HG02798 (cell line): ENCODE measurements at regions not wholly inside any gene's neighbourhood (a gene's known extent, or its start where the extent isn't known, plus 50 kb on each side); places are given as distances from the start of the nearest gene placed in this dataset.

ENCODE experiments used
- ATAC-seq: cut with Tn5 transposase; IDR thresholded peaks from one replicate; pipeline ENCODE4 v1.9.1; 2021; ENCODE audit warnings: mild to moderate bottlenecking; ENCODE audit not compliant: unreplicated experiment, poor library complexity

- ATAC-seq = peak; percentile 43
Observed at GRCh38 chr6:141610741-141611140, 522.0 kb upstream of the GJE1 start.

GRCh38 chr6:141607956-141608355 lies 524.8 kb upstream of the GJE1 start:
- ATAC-seq = no peak

- ATAC-seq = no peak
Observed at GRCh38 chr6:141598487-141598886, 534.2 kb upstream of the GJE1 start.

- ATAC-seq = no peak
Observed at GRCh38 chr6:141594874-141595273, 537.9 kb upstream of the GJE1 start.

GRCh38 chr6:141593311-141593710 lies 539.4 kb upstream of the GJE1 start:
- ATAC-seq = no peak

GRCh38 chr6:141587482-141588266 lies 545.1 kb upstream of the GJE1 start:
- ATAC-seq = no peak

GRCh38 chr6:141580988-141581552 lies 551.7 kb upstream of the GJE1 start:
- no peak for ATAC-seq

- no peak for ATAC-seq
Observed at GRCh38 chr6:141580131-141580530, 552.6 kb upstream of the GJE1 start.

- ATAC-seq = no peak
Observed at GRCh38 chr6:141576751-141577150, 556.0 kb upstream of the GJE1 start.

- ATAC-seq = peak; percentile 94
Observed at GRCh38 chr6:141562851-141563763, 569.6 kb upstream of the GJE1 start.

GRCh38 chr6:141562186-141562811 lies 570.4 kb upstream of the GJE1 start:
- ATAC-seq = peak; percentile 33

GRCh38 chr6:141561154-141561553 lies 571.6 kb upstream of the GJE1 start:
- ATAC-seq = no peak

- ATAC-seq = peak; percentile 77
Observed at GRCh38 chr6:141552463-141552862, 580.3 kb upstream of the GJE1 start.

- no peak for ATAC-seq
Observed at GRCh38 chr6:141552031-141552430, 580.7 kb upstream of the GJE1 start.

GRCh38 chr6:141551318-141551717 lies 581.4 kb upstream of the GJE1 start:
- ATAC-seq = no peak

GRCh38 chr6:141550471-141550870 lies 582.3 kb upstream of the GJE1 start:
- ATAC-seq = no peak

- no peak for ATAC-seq
Observed at GRCh38 chr6:141548966-141549365, 583.8 kb upstream of the GJE1 start.

- ATAC-seq = no peak
Observed at GRCh38 chr6:141541581-141542324, 591.0 kb upstream of the GJE1 start.

GRCh38 chr6:141540207-141540606 lies 592.5 kb upstream of the GJE1 start:
- ATAC-seq = no peak

GRCh38 chr6:141539617-141540016 lies 593.1 kb upstream of the GJE1 start:
- ATAC-seq = no peak
